SK-N-SH treated with all-trans-retinoic acid at 6 μM for 48 hours (cell line): ENCODE measurements at regions not wholly inside any gene's neighbourhood (a gene's known extent, or its start where the extent isn't known, plus 50 kb on each side); places are given as distances from the start of the nearest gene placed in this dataset.

Experiments used
- ATAC-seq: fragments of 200-7000 bp; cut with Tn5 transposase; 3 replicates; pipeline ENCODE4 v1.9.1; 2020; ENCODE audit warnings: mild to moderate bottlenecking, moderate library complexity
- ARNTL ChIP-seq: fragments of 450-650 bp; formaldehyde crosslinking; IDR thresholded peaks from 2 replicates; pipeline ENCODE4 v1.5.0; 2020; ENCODE audit warnings: low read depth, mild to moderate bottlenecking, moderate library complexity, borderline replicate concordance
- CREB5 ChIP-seq: fragments of 250-450 bp; sonication (Bioruptor Pico); IDR thresholded peaks from 2 replicates; pipeline ENCODE4 v1.5.1; 2020; ENCODE audit warnings: low read depth, mild to moderate bottlenecking, moderate library complexity
- CSDC2 ChIP-seq: fragments of 250-450 bp; sonication (Bioruptor Pico); IDR thresholded peaks from 2 replicates; pipeline ENCODE4 v1.5.0; 2020; ENCODE audit warnings: mild to moderate bottlenecking, moderate library complexity
- CSRNP3 ChIP-seq: fragments of 250-450 bp; sonication (Bioruptor Pico); IDR thresholded peaks from 2 replicates; pipeline ENCODE4 v1.5.1; 2021; ENCODE audit warnings: mild to moderate bottlenecking, moderate library complexity
- ESRRG ChIP-seq: fragments of 250-450 bp; sonication (Bioruptor Pico); IDR thresholded peaks from 2 replicates; pipeline ENCODE4 v1.6.1; 2021; ENCODE audit warnings: mild to moderate bottlenecking
- GLIS3 ChIP-seq: fragments of 250-450 bp; sonication (Bioruptor Pico); IDR thresholded peaks from 2 replicates; pipeline ENCODE4 v1.5.0; 2020; ENCODE audit warnings: mild to moderate bottlenecking, moderate library complexity
- OSR1 ChIP-seq: fragments of 250-450 bp; sonication (Bioruptor Pico); IDR thresholded peaks from 2 replicates; pipeline ENCODE4 v1.8.0; 2022; ENCODE audit warnings: moderate library complexity, mild to moderate bottlenecking, inconsistent platforms
- PATZ1 ChIP-seq: fragments of 250-450 bp; sonication (Bioruptor Pico); IDR thresholded peaks from 2 replicates; pipeline ENCODE4 v1.8.0; 2020; ENCODE audit warnings: mild to moderate bottlenecking, moderate library complexity, borderline replicate concordance
- POU6F1 ChIP-seq: fragments of 250-450 bp; sonication (Bioruptor Pico); IDR thresholded peaks from 2 replicates; pipeline ENCODE4 v1.8.0; 2021; ENCODE audit warnings: low read depth, mild to moderate bottlenecking, moderate library complexity, borderline replicate concordance
- PPARA ChIP-seq: fragments of 250-450 bp; sonication (Bioruptor Pico); IDR thresholded peaks from 2 replicates; pipeline ENCODE4 v1.5.0; 2020; ENCODE audit warnings: mild to moderate bottlenecking, borderline replicate concordance
- RARB ChIP-seq: fragments of 250-450 bp; sonication (Bioruptor Pico); IDR thresholded peaks from 2 replicates; pipeline ENCODE4 v1.8.0; 2021; ENCODE audit warnings: mild to moderate bottlenecking, moderate library complexity
- SNAI2 ChIP-seq: fragments of 250-450 bp; sonication (Bioruptor Pico); IDR thresholded peaks from 2 replicates; pipeline ENCODE4 v1.5.0; 2020; ENCODE audit warnings: mild to moderate bottlenecking, moderate library complexity
- TCF4 ChIP-seq: fragments of 250-450 bp; sonication (Bioruptor Pico); IDR thresholded peaks from 2 replicates; pipeline ENCODE4 v1.8.0; 2021; ENCODE audit warnings: mild to moderate bottlenecking, moderate library complexity, borderline replicate concordance
- TOX ChIP-seq: fragments of 250-450 bp; sonication (Bioruptor Pico); IDR thresholded peaks from 2 replicates; pipeline ENCODE4 v1.8.0; 2021; ENCODE audit warnings: mild to moderate bottlenecking, moderate library complexity, borderline replicate concordance
- TSHZ2 ChIP-seq: fragments of 250-450 bp; sonication (Bioruptor Pico); IDR thresholded peaks from 2 replicates; pipeline ENCODE4 v1.5.0; 2020; ENCODE audit warnings: mild to moderate bottlenecking, moderate library complexity
- ZC3H10 ChIP-seq: fragments of 250-450 bp; sonication (Bioruptor Pico); IDR thresholded peaks from 2 replicates; pipeline ENCODE4 v1.5.1; 2021; ENCODE audit warnings: mild to moderate bottlenecking, moderate library complexity
- ZFP30 ChIP-seq: fragments of 450-650 bp; formaldehyde crosslinking; IDR thresholded peaks from 2 replicates; pipeline ENCODE4 v1.5.0; 2022; ENCODE audit warnings: mild to moderate bottlenecking, moderate library complexity
- ZNF565 ChIP-seq: fragments of 450-650 bp; formaldehyde crosslinking; conservative IDR thresholded peaks from 2 replicates; pipeline ENCODE4 v1.5.0; 2020; ENCODE audit warnings: low read depth, mild to moderate bottlenecking, moderate library complexity
- ZNF70 ChIP-seq: fragments of 450-650 bp; formaldehyde crosslinking; IDR thresholded peaks from 2 replicates; pipeline ENCODE4 v1.5.0; 2020; ENCODE audit warnings: mild to moderate bottlenecking, moderate library complexity

GRCh38 chr2:126463892-126464674 is 191.9 kb upstream of the GYPC start:
- ATAC-seq: no peak
- TF ChIP-seq TSHZ2 (CRISPR knock-in tag) (no peak), TOX (CRISPR knock-in tag) (no peak), CSRNP3 (no peak), POU6F1 (no peak), ARNTL (CRISPR knock-in tag) (no peak), ZNF565 (CRISPR knock-in tag) (no peak), CSDC2 (CRISPR knock-in tag) (no peak), PATZ1 (CRISPR knock-in tag) (no peak), ZFP30 (CRISPR knock-in tag) (no peak), ESRRG (CRISPR knock-in tag) (no peak), CREB5 (no peak), SNAI2 (CRISPR knock-in tag) (no peak)
- TF ChIP-seq, all 23 proteins: peak for 0

- ATAC-seq: no peak
- TF ChIP-seq TCF4 (no peak), ZC3H10 (CRISPR knock-in tag) (no peak), POU6F1 (no peak), CSDC2 (CRISPR knock-in tag) (no peak), OSR1 (no peak)
Measured at GRCh38 chr2:126467367-126468054, 188.4 kb upstream of the GYPC start.

- no peak for TF ChIP-seq ARNTL (CRISPR knock-in tag)
- no peak for TF ChIP-seq PPARA (CRISPR knock-in tag)
- TF ChIP-seq CSDC2 (CRISPR knock-in tag): no peak
- no peak for TF ChIP-seq CSRNP3
- TF ChIP-seq RARB (CRISPR knock-in tag): no peak
- no peak for TF ChIP-seq TSHZ2 (CRISPR knock-in tag)
- TF ChIP-seq ZNF70 (CRISPR knock-in tag): no peak
- TF ChIP-seq ZC3H10 (CRISPR knock-in tag): no peak
- TF ChIP-seq CREB5: no peak
- no peak for TF ChIP-seq GLIS3 (CRISPR knock-in tag)
- ATAC-seq: no peak
Measured at GRCh38 chr2:126475031-126475430, 180.9 kb upstream of the GYPC start.
